GM12891 (cell line): ENCODE measurements at regions not wholly inside any gene's neighbourhood (a gene's known extent, or its start where the extent isn't known, plus 50 kb on each side); places are given as distances from the start of the nearest gene placed in this dataset.

Experiments used
- DNase-seq: peaks from one replicate; pipeline ENCODE4 v3.0.0; 2011; ENCODE audit warnings: low spot score; ENCODE audit not compliant: insufficient read length
- FAIRE-seq: peaks from 2 replicates; lab custom pipeline; 2011; peaks lifted over from hg19 to GRCh38; lab: Jason Lieb, UNC
- PAX5 ChIP-seq: IDR thresholded peaks from 2 replicates; pipeline ENCODE4 v1.6.1; 2011; ENCODE audit warnings: low read length, moderate library complexity, mild to moderate bottlenecking; ENCODE audit not compliant: insufficient read depth, severe bottlenecking
- POLR2A ChIP-seq: IDR thresholded peaks from 2 replicates; pipeline ENCODE4 v1.6.1; 2011; ENCODE audit warnings: low read depth, low read length, control low read depth
- POLR2AphosphoS5 ChIP-seq: IDR thresholded peaks from 2 replicates; pipeline ENCODE4 v1.6.1; 2011; ENCODE audit warnings: low read depth, low read length, control low read depth
- POU2F2 ChIP-seq: IDR thresholded peaks from 2 replicates; pipeline ENCODE4 v1.6.1; 2011; ENCODE audit warnings: low read depth, mild to moderate bottlenecking, control low read depth, low read length, moderate library complexity
- SPI1 ChIP-seq: IDR thresholded peaks from 2 replicates; pipeline ENCODE4 v1.6.1; 2011; ENCODE audit warnings: low read depth, low read length, control low read depth
- TAF1 ChIP-seq: IDR thresholded peaks from 2 replicates; pipeline ENCODE4 v1.6.1; 2011; ENCODE audit warnings: low read depth, low read length, control low read depth

- TF ChIP-seq POU2F2 (no peak), TAF1 (no peak), SPI1 (no peak), POLR2AphosphoS5 (no peak), POLR2A (no peak), PAX5 (no peak)
- DNase-seq (no peak), FAIRE-seq (no peak)
Measured at GRCh38 chr7:13411151-13411550, 578.3 kb downstream of the ETV1 start.

- FAIRE-seq (no peak), DNase-seq (no peak)
- TF ChIP-seq POU2F2, result no peak
- no peak for TF ChIP-seq PAX5
Measured at GRCh38 chr7:13411636-13412035, 577.8 kb downstream of the ETV1 start.

- FAIRE-seq (no peak), DNase-seq (no peak)
- TF ChIP-seq PAX5 (no peak), POLR2A (no peak), TAF1 (no peak)
Measured at GRCh38 chr7:13414181-13414580, 575.3 kb downstream of the ETV1 start.

- no peak for FAIRE-seq
- DNase-seq, result no peak
- TF ChIP-seq POLR2A (no peak), POLR2AphosphoS5 (no peak), PAX5 (no peak), TAF1 (no peak), SPI1 (no peak), POU2F2 (no peak)
Measured at GRCh38 chr7:13414661-13415107, 574.8 kb downstream of the ETV1 start.

- DNase-seq (no peak), FAIRE-seq (no peak)
- TF ChIP-seq SPI1, result no peak
- TF ChIP-seq POLR2AphosphoS5, result no peak
- TF ChIP-seq POU2F2, result no peak
- TF ChIP-seq PAX5, result no peak
- TF ChIP-seq POLR2A, result no peak
- TF ChIP-seq TAF1, result no peak
Measured at GRCh38 chr7:13416071-13416470, 573.4 kb downstream of the ETV1 start.

GRCh38 chr7:13416544-13416943 is 572.9 kb downstream of the ETV1 start:
- no peak for FAIRE-seq
- TF ChIP-seq PAX5 (no peak), POLR2A (no peak), TAF1 (no peak), POU2F2 (no peak), SPI1 (no peak), POLR2AphosphoS5 (no peak)
- DNase-seq, result no peak

- TF ChIP-seq POLR2A (no peak), PAX5 (no peak), POU2F2 (no peak), POLR2AphosphoS5 (no peak), TAF1 (no peak), SPI1 (no peak)
- no peak for FAIRE-seq
- DNase-seq, result no peak
Measured at GRCh38 chr7:13420726-13421125, 568.7 kb downstream of the ETV1 start.

- DNase-seq (no peak), FAIRE-seq (no peak)
- TF ChIP-seq POLR2AphosphoS5, result no peak
- no peak for TF ChIP-seq POU2F2
- no peak for TF ChIP-seq POLR2A
- TF ChIP-seq PAX5, result no peak
- no peak for TF ChIP-seq SPI1
- no peak for TF ChIP-seq TAF1
Measured at GRCh38 chr7:13421776-13422175, 567.7 kb downstream of the ETV1 start.

- FAIRE-seq (no peak), DNase-seq (no peak)
- no peak for TF ChIP-seq PAX5
- no peak for TF ChIP-seq POLR2AphosphoS5
- TF ChIP-seq POU2F2, result no peak
- no peak for TF ChIP-seq POLR2A
Measured at GRCh38 chr7:13433946-13434345, 555.5 kb downstream of the ETV1 start.

- no peak for DNase-seq
- TF ChIP-seq SPI1, result no peak
- no peak for TF ChIP-seq POU2F2
- no peak for TF ChIP-seq PAX5
- TF ChIP-seq TAF1, result no peak
- no peak for TF ChIP-seq POLR2AphosphoS5
- TF ChIP-seq POLR2A, result no peak
- no peak for FAIRE-seq
Measured at GRCh38 chr7:13442226-13442625, 547.2 kb downstream of the ETV1 start.
